HEK293 (cell line): ENCODE measurements at regions not wholly inside any gene's neighbourhood (a gene's known extent, or its start where the extent isn't known, plus 50 kb on each side); places are given as distances from the start of the nearest gene placed in this dataset.

Experiments
- CTCF ChIA-PET: fragments of 350-600 bp; formaldehyde crosslinking; extraction: SDS; loops from one replicate; lab custom pipeline; 2021; ENCODE audit warnings: antibody characterized with exemption; lab: Yijun Ruan, JAX
- POLR2A ChIA-PET: fragments of 300-600 bp; formaldehyde crosslinking; extraction: SDS; loops from one replicate; lab custom pipeline; 2020; ENCODE audit warnings: antibody characterized with exemption, inconsistent platforms; lab: Yijun Ruan, JAX
- H3K27ac ChIP-seq: fragments of 200-500 bp; sonication (Bioruptor generic); 2 replicates; pipeline ENCODE4 v1.5.1; 2014; ENCODE audit warnings: low read depth, low read length, control low read depth, inconsistent platforms; ENCODE audit errors: extremely low read depth
- H3K36me3 ChIP-seq, 2 experiments: fragments of 200-500 bp in 1 of 2; sonication (Bioruptor generic) in 1 of 2; 1 replicate in 1 of 2; 2 replicates in 1 of 2; pipeline ENCODE4 v1.5.1; 2014 to 2017; ENCODE audit warnings: inconsistent platforms in 2 of 2, low read length in 2 of 2; ENCODE audit not compliant: control insufficient read depth in 2 of 2, insufficient read depth in 1 of 2
- H3K4me1 ChIP-seq: fragments of 200-500 bp; sonication (Bioruptor generic); 2 replicates; pipeline ENCODE4 v1.5.1; 2014; ENCODE audit warnings: mild to moderate bottlenecking, low read length, inconsistent platforms; ENCODE audit not compliant: control insufficient read depth, insufficient read depth
- H3K4me3 ChIP-seq: 2 replicates; pipeline ENCODE4 v1.5.1; 2011; ENCODE audit warnings: low read depth, mild to moderate bottlenecking, control low read depth, low read length, moderate library complexity
- H3K9me3 ChIP-seq: fragments of 200-500 bp; sonication (Bioruptor generic); 2 replicates; pipeline ENCODE4 v1.5.1; 2014; ENCODE audit warnings: low read depth, low read length, inconsistent platforms; ENCODE audit not compliant: control insufficient read depth, insufficient read depth
- BCL11B ChIP-seq: fragments of 450-650 bp; formaldehyde crosslinking; IDR thresholded peaks from 2 replicates; pipeline ENCODE4 v1.5.1; 2016; ENCODE audit warnings: low read depth, missing biosample characterization, missing genetic modification characterization
- EGR2 ChIP-seq: fragments of 450-650 bp; formaldehyde crosslinking; IDR thresholded peaks from 2 replicates; pipeline ENCODE4 v1.5.1; 2016; ENCODE audit warnings: low read depth, missing biosample characterization, missing genetic modification characterization
- KLF7 ChIP-seq: fragments of 450-650 bp; formaldehyde crosslinking; IDR thresholded peaks from 2 replicates; pipeline ENCODE4 v1.5.1; 2016; ENCODE audit warnings: missing biosample characterization, missing genetic modification characterization, borderline replicate concordance
- MYNN ChIP-seq: fragments of 450-650 bp; formaldehyde crosslinking; IDR thresholded peaks from 2 replicates; pipeline ENCODE4 v1.5.1; 2016; ENCODE audit warnings: missing biosample characterization, missing genetic modification characterization, borderline replicate concordance
- SETDB1 ChIP-seq: IDR thresholded peaks from one replicate; pipeline ENCODE4 v1.6.1; 2017; ENCODE audit warnings: mild to moderate bottlenecking, low read length, moderate library complexity, mixed read lengths; ENCODE audit not compliant: insufficient read length
- ZFP41 ChIP-seq: fragments of 450-650 bp; formaldehyde crosslinking; IDR thresholded peaks from 2 replicates; pipeline ENCODE4 v1.5.1; 2016; ENCODE audit warnings: missing biosample characterization, missing genetic modification characterization, borderline replicate concordance
- ZNF37A ChIP-seq: fragments of 450-650 bp; IDR thresholded peaks from 2 replicates; pipeline ENCODE4 v1.5.1; 2018; ENCODE audit warnings: missing biosample characterization, missing genetic modification characterization
- ZNF510 ChIP-seq: fragments of 450-650 bp; formaldehyde crosslinking; IDR thresholded peaks from 2 replicates; pipeline ENCODE4 v1.5.1; 2018; ENCODE audit warnings: mild to moderate bottlenecking, missing genetic modification characterization, missing biosample characterization; ENCODE audit not compliant: insufficient replicate concordance
- ZNF626 ChIP-seq: fragments of 450-650 bp; sonication (Bioruptor Pico); formaldehyde crosslinking; IDR thresholded peaks from 2 replicates; pipeline ENCODE4 v1.5.1; 2018; ENCODE audit warnings: missing biosample characterization, missing genetic modification characterization, inconsistent platforms
- TF ChIP-seq, protein P1 (sequence below): fragments of 450-650 bp; formaldehyde crosslinking; IDR thresholded peaks from 2 replicates; pipeline ENCODE4 v1.5.1; 2016; ENCODE audit warnings: missing biosample characterization, missing genetic modification characterization
- TF ChIP-seq, protein P2 (sequence below): fragments of 450-650 bp; formaldehyde crosslinking; IDR thresholded peaks from 2 replicates; pipeline ENCODE4 v1.5.1; 2016; ENCODE audit warnings: missing biosample characterization, missing genetic modification characterization
- TF ChIP-seq, protein P3 (sequence below): fragments of 450-650 bp; IDR thresholded peaks from 2 replicates; pipeline ENCODE4 v1.5.1; 2018; ENCODE audit warnings: missing biosample characterization, missing genetic modification characterization
- TF ChIP-seq, protein P4 (sequence below): fragments of 450-650 bp; formaldehyde crosslinking; IDR thresholded peaks from 2 replicates; pipeline ENCODE4 v1.5.1; 2016; ENCODE audit warnings: missing biosample characterization, missing genetic modification characterization
- TF ChIP-seq, protein P5 (sequence below): fragments of 450-650 bp; formaldehyde crosslinking; IDR thresholded peaks from 2 replicates; pipeline ENCODE4 v1.5.1; 2017; ENCODE audit warnings: missing biosample characterization, missing genetic modification characterization
- TF ChIP-seq, protein P6 (sequence below): fragments of 450-650 bp; formaldehyde crosslinking; IDR thresholded peaks from 2 replicates; pipeline ENCODE4 v1.5.1; 2016; ENCODE audit warnings: missing biosample characterization, missing genetic modification characterization

DNA sequence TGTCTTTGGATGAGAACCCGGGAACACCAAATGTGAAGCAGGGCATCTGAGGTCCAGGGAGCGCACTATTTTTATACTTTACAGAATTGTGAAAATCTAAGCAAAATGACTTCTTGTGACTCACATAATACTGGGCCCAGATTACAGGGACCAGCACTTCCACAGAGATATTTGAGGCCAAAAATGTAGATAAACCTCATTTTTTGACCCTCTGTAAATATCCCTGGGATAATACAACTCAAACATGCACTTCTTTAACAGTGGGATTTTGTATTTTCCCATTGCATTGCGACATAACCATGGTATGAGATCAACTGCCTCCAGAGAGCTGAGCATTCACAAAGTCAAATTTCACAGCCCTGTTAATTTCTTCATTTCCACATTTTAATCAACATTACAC, 289.4 kb upstream of the ADGRL4 start (continued):
- TF ChIP-seq SETDB1 (no peak), BCL11B (tag by site-specific recombination) (no peak), ZNF37A (no peak)

DNA sequence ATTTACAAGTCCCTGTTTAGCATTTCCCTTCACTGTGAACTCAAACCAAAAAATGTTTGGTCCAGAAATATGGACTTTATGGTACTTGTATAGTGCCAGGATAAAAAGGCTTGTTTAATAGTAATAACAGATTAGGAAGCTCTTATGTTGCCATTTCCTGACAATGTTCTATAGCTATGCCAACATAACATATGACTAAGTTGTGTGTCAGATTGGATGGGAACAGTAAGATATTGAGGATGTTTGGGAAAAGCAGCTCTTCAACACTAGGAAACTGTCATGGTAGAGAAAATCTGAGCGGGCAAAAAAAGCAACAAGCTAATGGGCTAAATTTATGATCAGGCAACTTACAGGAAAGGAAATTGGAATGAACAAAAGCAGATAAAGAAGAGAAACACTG, 287.1 kb upstream of the ADGRL4 start:
- ChIA-PET CTCF (no interaction called here), POLR2A (no interaction called here)
- Histone ChIP-seq H3K4me3 (no peak overlapping the region), H3K27ac (no peak overlapping the region), H3K9me3 (no peaks in the 10 kb centered on the region), H3K4me1 (no peaks in the 10 kb centered on the region), H3K36me3 (no peaks in the 10 kb centered on the region)
- TF ChIP-seq, protein P1, sequence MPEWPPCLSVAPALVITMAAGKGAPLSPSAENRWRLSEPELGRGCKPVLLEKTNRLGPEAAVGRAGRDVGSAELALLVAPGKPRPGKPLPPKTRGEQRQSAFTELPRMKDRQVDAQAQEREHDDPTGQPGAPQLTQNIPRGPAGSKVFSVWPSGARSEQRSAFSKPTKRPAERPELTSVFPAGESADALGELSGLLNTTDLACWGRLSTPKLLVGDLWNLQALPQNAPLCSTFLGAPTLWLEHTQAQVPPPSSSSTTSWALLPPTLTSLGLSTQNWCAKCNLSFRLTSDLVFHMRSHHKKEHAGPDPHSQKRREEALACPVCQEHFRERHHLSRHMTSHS (tag by site-specific recombination) = no peak
- TF ChIP-seq, protein P2, sequence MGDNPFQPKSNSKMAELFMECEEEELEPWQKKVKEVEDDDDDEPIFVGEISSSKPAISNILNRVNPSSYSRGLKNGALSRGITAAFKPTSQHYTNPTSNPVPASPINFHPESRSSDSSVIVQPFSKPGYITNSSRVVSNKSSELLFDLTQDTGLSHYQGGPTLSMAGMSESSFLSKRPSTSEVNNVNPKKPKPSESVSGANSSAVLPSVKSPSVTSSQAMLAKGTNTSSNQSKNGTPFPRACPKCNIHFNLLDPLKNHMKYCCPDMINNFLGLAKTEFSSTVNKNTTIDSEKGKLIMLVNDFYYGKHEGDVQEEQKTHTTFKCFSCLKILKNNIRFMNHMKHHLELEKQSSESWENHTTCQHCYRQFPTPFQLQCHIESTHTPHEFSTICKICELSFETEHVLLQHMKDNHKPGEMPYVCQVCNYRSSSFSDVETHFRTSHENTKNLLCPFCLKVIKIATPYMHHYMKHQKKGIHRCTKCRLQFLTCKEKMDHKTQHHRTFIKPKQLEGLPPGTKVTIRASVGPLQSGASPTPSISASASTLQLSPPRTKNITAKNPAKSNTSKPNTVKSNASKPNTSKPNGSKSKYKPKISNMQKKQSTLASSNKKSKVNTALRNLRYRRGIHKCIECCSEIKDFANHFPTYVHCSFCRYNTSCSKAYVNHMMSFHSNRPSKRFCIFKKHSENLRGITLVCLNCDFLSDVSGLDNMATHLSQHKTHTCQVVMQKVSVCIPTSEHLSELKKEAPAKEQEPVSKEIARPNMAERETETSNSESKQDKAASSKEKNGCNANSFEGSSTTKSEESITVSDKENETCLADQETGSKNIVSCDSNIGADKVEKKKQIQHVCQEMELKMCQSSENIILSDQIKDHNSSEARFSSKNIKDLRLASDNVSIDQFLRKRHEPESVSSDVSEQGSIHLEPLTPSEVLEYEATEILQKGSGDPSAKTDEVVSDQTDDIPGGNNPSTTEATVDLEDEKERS (tag by site-specific recombination) = no peak
- TF ChIP-seq EGR2 (tag by site-specific recombination) (no peak), ZNF626 (tag by site-specific recombination) (no peak), ZNF510 (no peak), ZFP41 (tag by site-specific recombination) (no peak), MYNN (no peak), KLF7 (tag by site-specific recombination) (no peak)
- TF ChIP-seq, protein P3, sequence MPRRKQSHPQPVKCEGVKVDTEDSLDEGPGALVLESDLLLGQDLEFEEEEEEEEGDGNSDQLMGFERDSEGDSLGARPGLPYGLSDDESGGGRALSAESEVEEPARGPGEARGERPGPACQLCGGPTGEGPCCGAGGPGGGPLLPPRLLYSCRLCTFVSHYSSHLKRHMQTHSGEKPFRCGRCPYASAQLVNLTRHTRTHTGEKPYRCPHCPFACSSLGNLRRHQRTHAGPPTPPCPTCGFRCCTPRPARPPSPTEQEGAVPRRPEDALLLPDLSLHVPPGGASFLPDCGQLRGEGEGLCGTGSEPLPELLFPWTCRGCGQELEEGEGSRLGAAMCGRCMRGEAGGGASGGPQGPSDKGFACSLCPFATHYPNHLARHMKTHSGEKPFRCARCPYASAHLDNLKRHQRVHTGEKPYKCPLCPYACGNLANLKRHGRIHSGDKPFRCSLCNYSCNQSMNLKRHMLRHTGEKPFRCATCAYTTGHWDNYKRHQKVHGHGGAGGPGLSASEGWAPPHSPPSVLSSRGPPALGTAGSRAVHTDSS (tag by site-specific recombination) = no peak
- TF ChIP-seq, protein P4, sequence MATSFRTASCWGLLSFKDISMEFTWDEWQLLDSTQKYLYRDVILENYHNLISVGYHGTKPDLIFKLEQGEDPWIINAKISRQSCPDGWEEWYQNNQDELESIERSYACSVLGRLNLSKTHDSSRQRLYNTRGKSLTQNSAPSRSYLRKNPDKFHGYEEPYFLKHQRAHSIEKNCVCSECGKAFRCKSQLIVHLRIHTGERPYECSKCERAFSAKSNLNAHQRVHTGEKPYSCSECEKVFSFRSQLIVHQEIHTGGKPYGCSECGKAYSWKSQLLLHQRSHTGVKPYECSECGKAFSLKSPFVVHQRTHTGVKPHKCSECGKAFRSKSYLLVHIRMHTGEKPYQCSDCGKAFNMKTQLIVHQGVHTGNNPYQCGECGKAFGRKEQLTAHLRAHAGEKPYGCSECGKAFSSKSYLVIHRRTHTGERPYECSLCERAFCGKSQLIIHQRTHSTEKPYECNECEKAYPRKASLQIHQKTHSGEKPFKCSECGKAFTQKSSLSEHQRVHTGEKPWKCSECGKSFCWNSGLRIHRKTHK (tag by site-specific recombination) = no peak
- TF ChIP-seq, protein P5, sequence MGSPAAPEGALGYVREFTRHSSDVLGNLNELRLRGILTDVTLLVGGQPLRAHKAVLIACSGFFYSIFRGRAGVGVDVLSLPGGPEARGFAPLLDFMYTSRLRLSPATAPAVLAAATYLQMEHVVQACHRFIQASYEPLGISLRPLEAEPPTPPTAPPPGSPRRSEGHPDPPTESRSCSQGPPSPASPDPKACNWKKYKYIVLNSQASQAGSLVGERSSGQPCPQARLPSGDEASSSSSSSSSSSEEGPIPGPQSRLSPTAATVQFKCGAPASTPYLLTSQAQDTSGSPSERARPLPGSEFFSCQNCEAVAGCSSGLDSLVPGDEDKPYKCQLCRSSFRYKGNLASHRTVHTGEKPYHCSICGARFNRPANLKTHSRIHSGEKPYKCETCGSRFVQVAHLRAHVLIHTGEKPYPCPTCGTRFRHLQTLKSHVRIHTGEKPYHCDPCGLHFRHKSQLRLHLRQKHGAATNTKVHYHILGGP (tag by site-specific recombination) = no peak
- TF ChIP-seq, protein P6, sequence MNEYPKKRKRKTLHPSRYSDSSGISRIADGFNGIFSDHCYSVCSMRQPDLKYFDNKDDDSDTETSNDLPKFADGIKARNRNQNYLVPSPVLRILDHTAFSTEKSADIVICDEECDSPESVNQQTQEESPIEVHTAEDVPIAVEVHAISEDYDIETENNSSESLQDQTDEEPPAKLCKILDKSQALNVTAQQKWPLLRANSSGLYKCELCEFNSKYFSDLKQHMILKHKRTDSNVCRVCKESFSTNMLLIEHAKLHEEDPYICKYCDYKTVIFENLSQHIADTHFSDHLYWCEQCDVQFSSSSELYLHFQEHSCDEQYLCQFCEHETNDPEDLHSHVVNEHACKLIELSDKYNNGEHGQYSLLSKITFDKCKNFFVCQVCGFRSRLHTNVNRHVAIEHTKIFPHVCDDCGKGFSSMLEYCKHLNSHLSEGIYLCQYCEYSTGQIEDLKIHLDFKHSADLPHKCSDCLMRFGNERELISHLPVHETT (tag by site-specific recombination) = no peak
